ENCODE measurements at regions not wholly inside any gene's neighbourhood (a gene's known extent, or its start where the extent isn't known, plus 50 kb on each side); places are given as distances from the start of the nearest gene placed in this dataset.

- Histone ChIP-seq H3K27me3 (ENCODE audit: control insufficient read depth in 2 of 2, insufficient read depth in 2 of 2, low read length in 2 of 2) (no peaks in the 10 kb centered on the region), H3K4me2 (replicated peaks; ENCODE audit: extremely low read depth, low read length, poor library complexity, severe bottlenecking) (no peak overlapping the region), H3K4me1 (ENCODE audit: control insufficient read depth in 1 of 2, insufficient read depth in 2 of 2, low read length in 2 of 2) (no peaks in the 10 kb centered on the region), H4K20me1 (ENCODE audit: insufficient read depth, low read length) (no peaks in the 10 kb centered on the region), H3K79me2 (ENCODE audit: insufficient read depth, low read length) (no peaks in the 10 kb centered on the region), H3K9ac (ENCODE audit: insufficient read depth, low read length, poor library complexity, severe bottlenecking) (no peak overlapping the region), H3K36me3 (replicated peaks in 1 of 2; ENCODE audit: control insufficient read depth in 1 of 2, insufficient read depth in 2 of 2, low read length in 2 of 2) (no peaks in the 10 kb centered on the region), H2AFZ (ENCODE audit: insufficient read depth, low read depth, low read length, poor library complexity, severe bottlenecking) (no peak overlapping the region), H3K4me3 (replicated peaks in 1 of 3; ENCODE audit: low read depth in 2 of 3, low read length in 3 of 3) (no peak overlapping the region), H3K9me3 (replicated peaks in 1 of 2; ENCODE audit: control insufficient read depth in 1 of 2, insufficient read depth in 1 of 2, low read length in 2 of 2) (peaks cover 10% of the 10 kb centered on the region in 2 donors), H3K27ac (ENCODE audit: low read depth in 1 of 2, low read length in 2 of 2) (no peak overlapping the region)
- H3K9me3 Mint-ChIP-seq: peaks cover 7 to 31% (median 22%) of the 10 kb centered on the region in 7 donors
- WGBS (ENCODE audit: insufficient coverage): 100% methylated on average over 1 of the region's 2 CpGs
- no peaks in the 10 kb centered on the region for H3K36me3 Mint-ChIP-seq
- intact Hi-C loops (cut with micrococcal nuclease): no loop called here
- TF ChIP-seq CTCF (IDR thresholded peaks at IDR 0.05): no peak
- H3K4me3 Mint-ChIP-seq: no peak overlapping the region
- DNase-seq: no peak
- H3K27me3 Mint-ChIP-seq (ENCODE audit: low read depth in 3 of 3): peaks cover 0 to 1% (median 0%) of the 10 kb centered on the region in 3 donors
- no peaks in the 10 kb centered on the region for H3K4me1 Mint-ChIP-seq
- no peak overlapping the region for H3K27ac Mint-ChIP-seq
Observed at GRCh38 chr13:99759163-99759552, 212.4 kb downstream of the ZIC5 start.

- no peaks in the 10 kb centered on the region for H3K27me3 Mint-ChIP-seq (ENCODE audit: low read depth in 3 of 3)
- H3K4me3 Mint-ChIP-seq: no peak overlapping the region
- no peak overlapping the region for H3K4me2 ChIP-seq (replicated peaks; ENCODE audit: extremely low read depth, low read length, poor library complexity, severe bottlenecking)
- H3K4me3 ChIP-seq (replicated peaks in 1 of 3; ENCODE audit: low read depth in 2 of 3, low read length in 3 of 3): no peak overlapping the region
- H3K4me1 ChIP-seq (ENCODE audit: control insufficient read depth in 1 of 2, insufficient read depth in 2 of 2, low read length in 2 of 2): no peaks in the 10 kb centered on the region
- H3K9me3 ChIP-seq (replicated peaks in 1 of 2; ENCODE audit: control insufficient read depth in 1 of 2, insufficient read depth in 1 of 2, low read length in 2 of 2): peaks cover 4 to 7% of the 10 kb centered on the region in 2 donors
- WGBS (ENCODE audit: insufficient coverage): 75% methylated on average over 1 of the region's 6 CpGs
- no peak overlapping the region for H3K27ac Mint-ChIP-seq
- no peak overlapping the region for H3K27ac ChIP-seq (ENCODE audit: low read depth in 1 of 2, low read length in 2 of 2)
- H3K9ac ChIP-seq (ENCODE audit: insufficient read depth, low read length, poor library complexity, severe bottlenecking): no peak overlapping the region
- no peak for TF ChIP-seq CTCF (IDR thresholded peaks at IDR 0.05)
- peaks cover 7 to 28% (median 18%) of the 10 kb centered on the region in 7 donors for H3K9me3 Mint-ChIP-seq
- H3K79me2 ChIP-seq (ENCODE audit: insufficient read depth, low read length): no peaks in the 10 kb centered on the region
- no peak for DNase-seq
- H3K36me3 ChIP-seq (replicated peaks in 1 of 2; ENCODE audit: control insufficient read depth in 1 of 2, insufficient read depth in 2 of 2, low read length in 2 of 2): no peaks in the 10 kb centered on the region
- H3K4me1 Mint-ChIP-seq: no peaks in the 10 kb centered on the region
- H2AFZ ChIP-seq (ENCODE audit: insufficient read depth, low read depth, low read length, poor library complexity, severe bottlenecking): no peak overlapping the region
- intact Hi-C loops (cut with micrococcal nuclease): no loop called here
- H4K20me1 ChIP-seq (ENCODE audit: insufficient read depth, low read length): no peaks in the 10 kb centered on the region
- H3K27me3 ChIP-seq (ENCODE audit: control insufficient read depth in 2 of 2, insufficient read depth in 2 of 2, low read length in 2 of 2): no peaks in the 10 kb centered on the region
- H3K36me3 Mint-ChIP-seq: no peaks in the 10 kb centered on the region
Observed at GRCh38 chr13:99758460-99759162, 213.0 kb downstream of the ZIC5 start.
